ENCODE measurements at regions not wholly inside any gene's neighbourhood (a gene's known extent, or its start where the extent isn't known, plus 50 kb on each side); places are given as distances from the start of the nearest gene placed in this dataset.

DNA sequence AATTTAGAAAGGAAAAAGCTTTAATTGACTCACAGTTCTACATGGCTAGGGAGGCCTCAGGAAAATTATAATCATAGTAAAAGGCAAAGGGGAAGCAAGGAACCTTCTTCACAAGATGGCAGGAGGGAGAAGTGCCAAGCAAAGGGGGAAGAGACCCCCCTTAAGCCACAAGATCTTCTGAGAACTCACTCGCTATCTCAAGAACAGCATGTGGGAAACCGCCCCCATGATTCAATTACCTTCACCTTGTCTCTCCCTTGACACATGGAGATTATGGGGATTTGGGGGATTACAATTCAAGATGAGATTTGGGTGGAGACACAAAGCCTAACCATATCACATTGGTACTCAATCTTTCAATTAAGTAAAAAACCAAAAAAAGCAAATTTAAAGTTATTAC, 1778.7 kb upstream of the MIR17HG start:
- ATAC-seq (no peak), DNase-seq (no peak)
- Mint-ChIP-seq H3K36me3 (no peaks in the 10 kb centered on the region), H3K9me3 (ENCODE audit: low read depth) (peaks cover 5% of the 10 kb centered on the region), H3K27ac (no peak overlapping the region), H3K27me3 (no peaks in the 10 kb centered on the region), H3K4me1 (no peaks in the 10 kb centered on the region), H3K4me3 (no peak overlapping the region)
- CTCF ChIA-PET, result no interaction called here

DNA sequence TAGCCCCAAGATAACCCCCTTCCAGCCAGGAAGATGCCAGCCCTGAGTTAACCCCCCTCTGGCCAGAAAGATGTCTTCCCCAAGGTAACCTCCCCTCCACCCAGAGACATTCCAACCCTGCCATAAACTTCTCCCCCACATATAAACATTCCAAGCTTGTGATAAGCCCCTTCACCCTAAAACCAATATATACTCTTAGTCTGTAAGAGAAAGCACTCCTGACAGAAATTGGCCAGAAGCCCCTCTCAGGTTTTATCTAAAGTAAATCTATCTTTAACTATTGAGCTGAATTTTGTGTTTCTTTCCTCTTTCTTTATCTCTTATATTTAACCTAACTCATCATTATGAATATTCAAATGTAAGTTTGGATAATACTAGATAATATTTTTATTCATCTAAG, 1775.8 kb upstream of the MIR17HG start:
- CTCF ChIA-PET, result no interaction called here
- Mint-ChIP-seq H3K27ac (no peak overlapping the region), H3K4me1 (no peaks in the 10 kb centered on the region), H3K9me3 (ENCODE audit: low read depth) (peaks cover 8% of the 10 kb centered on the region), H3K36me3 (no peaks in the 10 kb centered on the region), H3K4me3 (no peak overlapping the region), H3K27me3 (no peaks in the 10 kb centered on the region)
- DNase-seq (no peak), ATAC-seq (no peak)

GRCh38 chr13:89574077-89574476, 1773.4 kb upstream of the MIR17HG start:
- H3K36me3 Mint-ChIP-seq, result no peaks in the 10 kb centered on the region
- H3K4me3 Mint-ChIP-seq, result no peak overlapping the region
- no peaks in the 10 kb centered on the region for H3K4me1 Mint-ChIP-seq
- DNase-seq (no peak), ATAC-seq (no peak)
- no peak overlapping the region for H3K27ac Mint-ChIP-seq
- CTCF ChIA-PET, result no interaction called here
- H3K9me3 Mint-ChIP-seq (ENCODE audit: low read depth), result peaks cover 8% of the 10 kb centered on the region
- no peaks in the 10 kb centered on the region for H3K27me3 Mint-ChIP-seq

GRCh38 chr13:89577301-89577700, 1770.2 kb upstream of the MIR17HG start:
- Mint-ChIP-seq H3K27ac (no peak overlapping the region), H3K36me3 (no peaks in the 10 kb centered on the region), H3K27me3 (no peaks in the 10 kb centered on the region), H3K4me3 (no peak overlapping the region), H3K4me1 (no peaks in the 10 kb centered on the region), H3K9me3 (ENCODE audit: low read depth) (peaks cover 4% of the 10 kb centered on the region)
- CTCF ChIA-PET, result no interaction called here
- ATAC-seq, result no peak
- no peak for DNase-seq

- no peak overlapping the region for H3K27ac Mint-ChIP-seq
- H3K4me3 Mint-ChIP-seq, result no peak overlapping the region
- no peaks in the 10 kb centered on the region for H3K27me3 Mint-ChIP-seq
- H3K9me3 Mint-ChIP-seq (ENCODE audit: low read depth), result peaks cover 4% of the 10 kb centered on the region
- no peak for ATAC-seq
- DNase-seq, result no peak
- CTCF ChIA-PET, result no interaction called here
- no peaks in the 10 kb centered on the region for H3K36me3 Mint-ChIP-seq
- H3K4me1 Mint-ChIP-seq, result no peaks in the 10 kb centered on the region
These were observed 1763.3 kb upstream of the MIR17HG start for GRCh38 chr13:89584058-89584620.

- DNase-seq, result no peak
These were observed 1744.8 kb upstream of the MIR17HG start for GRCh38 chr13:89602655-89603054.

GRCh38 chr13:89603187-89603586, 1744.3 kb upstream of the MIR17HG start:
- ATAC-seq (no peak), DNase-seq (no peak)
- H3K4me1 Mint-ChIP-seq, result no peaks in the 10 kb centered on the region
- H3K27me3 Mint-ChIP-seq, result no peaks in the 10 kb centered on the region
- no peak overlapping the region for H3K27ac Mint-ChIP-seq
- no peak overlapping the region for H3K4me3 Mint-ChIP-seq
- peaks cover 5% of the 10 kb centered on the region for H3K9me3 Mint-ChIP-seq (ENCODE audit: low read depth)
- H3K36me3 Mint-ChIP-seq, result no peaks in the 10 kb centered on the region
- CTCF ChIA-PET, result no interaction called here

More at GRCh38 chr13:89602655-89603054, 1744.8 kb upstream of the MIR17HG start:
- H3K36me3 Mint-ChIP-seq, result no peaks in the 10 kb centered on the region
- ATAC-seq, result no peak
- peaks cover 5% of the 10 kb centered on the region for H3K9me3 Mint-ChIP-seq (ENCODE audit: low read depth)
- no peaks in the 10 kb centered on the region for H3K4me1 Mint-ChIP-seq
- no peak overlapping the region for H3K27ac Mint-ChIP-seq
- CTCF ChIA-PET, result no interaction called here
- no peaks in the 10 kb centered on the region for H3K27me3 Mint-ChIP-seq
- H3K4me3 Mint-ChIP-seq, result no peak overlapping the region

DNA sequence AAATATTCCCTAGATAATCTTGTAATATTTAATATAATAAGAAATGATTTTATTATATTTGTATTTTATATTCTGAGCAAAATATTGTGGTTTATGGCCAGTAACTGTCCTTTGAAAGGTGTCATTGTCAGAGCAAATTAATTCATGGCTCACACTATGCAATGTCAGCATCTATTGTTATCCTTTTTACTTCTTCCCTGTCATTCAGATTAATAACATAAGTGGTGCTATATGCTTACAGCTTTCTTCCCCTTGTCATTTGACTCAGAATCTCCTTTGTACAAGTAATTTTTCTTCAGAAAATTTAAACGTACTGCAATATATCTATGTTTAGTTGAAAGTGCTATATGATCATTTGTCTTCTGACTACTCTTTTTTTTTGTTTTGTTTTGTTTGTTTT, 1738.2 kb upstream of the MIR17HG start:
- Mint-ChIP-seq H3K36me3 (no peaks in the 10 kb centered on the region), H3K27me3 (no peaks in the 10 kb centered on the region), H3K27ac (no peak overlapping the region), H3K4me3 (no peak overlapping the region), H3K9me3 (ENCODE audit: low read depth) (peaks cover 5% of the 10 kb centered on the region), H3K4me1 (no peaks in the 10 kb centered on the region)
- DNase-seq, result no peak
- CTCF ChIA-PET, result no interaction called here
- ATAC-seq, result no peak

DNA sequence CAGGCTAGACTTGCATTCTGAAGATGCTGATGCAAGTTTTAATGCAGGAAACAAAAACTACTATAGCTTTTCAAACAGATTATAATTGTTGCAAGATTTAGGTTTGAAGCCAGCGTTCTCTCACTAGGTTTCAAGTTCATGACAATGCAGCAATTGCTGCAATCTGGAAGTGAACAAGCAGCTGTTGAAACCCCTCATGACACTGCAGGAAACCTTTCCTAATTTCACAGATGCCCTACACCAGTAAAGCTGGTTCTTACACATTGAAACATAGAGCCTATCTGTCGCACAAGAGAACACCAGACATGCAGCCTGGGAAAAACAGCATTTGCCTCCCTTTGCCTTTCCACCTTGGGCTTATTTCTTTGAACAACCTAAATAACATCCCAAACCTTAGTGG, 1737.2 kb upstream of the MIR17HG start:
- H3K4me3 Mint-ChIP-seq, result no peak overlapping the region
- no peaks in the 10 kb centered on the region for H3K4me1 Mint-ChIP-seq
- ATAC-seq, result no peak
- no peak for DNase-seq
- peaks cover 2% of the 10 kb centered on the region for H3K9me3 Mint-ChIP-seq (ENCODE audit: low read depth)
- no peak overlapping the region for H3K27ac Mint-ChIP-seq
- no peaks in the 10 kb centered on the region for H3K36me3 Mint-ChIP-seq
- CTCF ChIA-PET, result no interaction called here
- no peaks in the 10 kb centered on the region for H3K27me3 Mint-ChIP-seq

GRCh38 chr13:89610881-89611280, 1736.6 kb upstream of the MIR17HG start:
- no peaks in the 10 kb centered on the region for H3K27me3 Mint-ChIP-seq
- ATAC-seq (no peak), DNase-seq (no peak)
- no peaks in the 10 kb centered on the region for H3K4me1 Mint-ChIP-seq
- CTCF ChIA-PET, result no interaction called here
- no peak overlapping the region for H3K4me3 Mint-ChIP-seq
- H3K9me3 Mint-ChIP-seq (ENCODE audit: low read depth), result peaks cover 2% of the 10 kb centered on the region
- no peaks in the 10 kb centered on the region for H3K36me3 Mint-ChIP-seq
- H3K27ac Mint-ChIP-seq, result no peak overlapping the region

DNA sequence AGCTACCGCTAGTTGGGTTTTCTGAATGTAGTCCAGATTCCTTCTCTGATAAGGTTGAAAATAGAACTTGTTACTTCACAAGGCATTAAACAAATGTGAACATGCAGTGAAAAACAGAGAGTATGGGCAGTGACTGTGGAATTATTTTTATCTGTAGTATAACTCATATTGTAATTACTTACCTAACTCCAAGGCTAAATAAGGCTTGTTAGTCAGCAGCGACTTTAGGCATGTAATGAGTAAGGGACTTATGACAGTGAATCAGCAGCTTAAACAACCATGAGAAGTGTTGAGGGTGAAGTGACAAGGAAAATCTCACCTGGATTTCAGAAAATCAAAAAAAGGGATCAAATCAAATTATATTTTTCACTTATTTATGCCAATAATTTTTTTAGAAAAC, 1719.5 kb upstream of the MIR17HG start:
- no peak for DNase-seq
- peaks cover 4% of the 10 kb centered on the region for H3K9me3 Mint-ChIP-seq (ENCODE audit: low read depth)
- no peaks in the 10 kb centered on the region for H3K27me3 Mint-ChIP-seq
- H3K4me3 Mint-ChIP-seq, result no peak overlapping the region
- H3K4me1 Mint-ChIP-seq, result no peaks in the 10 kb centered on the region
- no peak overlapping the region for H3K27ac Mint-ChIP-seq
- CTCF ChIA-PET, result no interaction called here
- no peak for ATAC-seq
- H3K36me3 Mint-ChIP-seq, result no peaks in the 10 kb centered on the region

GRCh38 chr13:89628567-89628966, 1718.9 kb upstream of the MIR17HG start:
- peaks cover 4% of the 10 kb centered on the region for H3K9me3 Mint-ChIP-seq (ENCODE audit: low read depth)
- H3K36me3 Mint-ChIP-seq, result no peaks in the 10 kb centered on the region
- H3K4me1 Mint-ChIP-seq, result no peaks in the 10 kb centered on the region
- H3K27ac Mint-ChIP-seq, result no peak overlapping the region
- ATAC-seq (no peak), DNase-seq (no peak)
- H3K27me3 Mint-ChIP-seq, result no peaks in the 10 kb centered on the region
- H3K4me3 Mint-ChIP-seq, result no peak overlapping the region
- CTCF ChIA-PET, result no interaction called here

GRCh38 chr13:89650226-89650625, 1697.3 kb upstream of the MIR17HG start:
- no peaks in the 10 kb centered on the region for H3K4me1 Mint-ChIP-seq
- DNase-seq, result no peak
- no peaks in the 10 kb centered on the region for H3K36me3 Mint-ChIP-seq
- no peak overlapping the region for H3K4me3 Mint-ChIP-seq
- no peaks in the 10 kb centered on the region for H3K27me3 Mint-ChIP-seq
- CTCF ChIA-PET, result no interaction called here
- no peak for ATAC-seq
- H3K9me3 Mint-ChIP-seq (ENCODE audit: low read depth), result peaks cover 7% of the 10 kb centered on the region
- no peak overlapping the region for H3K27ac Mint-ChIP-seq

GRCh38 chr13:89660752-89661151, 1686.7 kb upstream of the MIR17HG start:
- ATAC-seq (no peak), DNase-seq (no peak)
- CTCF ChIA-PET, result no interaction called here
- H3K4me3 Mint-ChIP-seq, result no peak overlapping the region
- H3K36me3 Mint-ChIP-seq, result no peaks in the 10 kb centered on the region
- peaks cover 12% of the 10 kb centered on the region for H3K9me3 Mint-ChIP-seq (ENCODE audit: low read depth)
- H3K27me3 Mint-ChIP-seq, result no peaks in the 10 kb centered on the region
- no peaks in the 10 kb centered on the region for H3K4me1 Mint-ChIP-seq
- no peak overlapping the region for H3K27ac Mint-ChIP-seq

DNA sequence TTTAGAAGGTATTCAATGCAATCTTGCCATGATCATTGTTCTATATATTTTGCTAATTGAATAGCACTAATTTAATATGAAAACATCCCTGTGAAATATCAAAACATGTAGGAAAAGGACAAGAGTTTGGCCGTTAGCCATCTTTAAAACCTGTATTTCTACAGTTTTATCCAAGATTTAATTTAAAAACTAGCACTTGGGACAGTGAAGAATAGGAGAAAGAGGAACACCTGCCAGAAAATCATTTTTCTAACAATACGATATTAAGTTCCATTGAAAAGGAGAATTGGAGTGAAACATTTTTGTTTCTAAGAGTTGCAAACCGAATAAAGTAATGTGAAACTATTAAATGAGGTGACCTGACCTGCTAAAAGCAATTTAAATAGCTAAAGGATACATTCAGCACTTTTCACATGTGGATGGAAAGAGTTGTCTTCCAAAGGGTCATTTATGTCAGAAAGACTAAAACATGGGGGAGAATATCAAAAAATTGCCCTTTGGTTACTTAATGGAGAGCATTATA, 1673.6 kb upstream of the MIR17HG start:
- Mint-ChIP-seq H3K9me3 (ENCODE audit: low read depth) (peaks cover 12% of the 10 kb centered on the region), H3K4me3 (no peak overlapping the region), H3K4me1 (no peaks in the 10 kb centered on the region), H3K36me3 (no peaks in the 10 kb centered on the region), H3K27ac (no peak overlapping the region), H3K27me3 (no peaks in the 10 kb centered on the region)
- CTCF ChIA-PET, result no interaction called here
- DNase-seq (no peak), ATAC-seq (no peak)

Measured in activated CD8-positive, alpha-beta memory T cell treated with anti-CD3 and anti-CD28 coated beads, Interleukin-2, amount 10 ng/mL, durations not matched to agents 7 days and 5 days (primary cell).